ENCODE measurements at regions not wholly inside any gene's neighbourhood (a gene's known extent, or its start where the extent isn't known, plus 50 kb on each side); places are given as distances from the start of the nearest gene placed in this dataset.

DNA sequence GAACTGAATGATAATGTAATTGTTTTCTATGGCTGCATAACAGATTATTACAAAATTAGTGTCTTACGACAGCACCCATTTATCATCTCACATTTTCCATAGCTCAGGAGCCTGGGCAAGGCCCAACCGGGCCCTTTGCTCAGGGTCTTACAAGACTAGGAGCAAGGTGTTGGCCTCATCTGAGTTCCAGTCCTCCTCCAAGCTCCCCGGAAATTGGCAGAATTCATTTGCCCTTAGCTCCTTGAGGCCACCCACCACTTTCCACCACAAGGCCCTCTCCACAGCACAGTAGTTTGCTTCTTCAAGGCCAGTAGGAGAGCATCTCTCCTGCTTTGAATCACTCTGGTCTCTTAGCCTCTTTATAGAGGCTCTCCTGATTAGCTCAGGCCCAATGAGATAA is 89.2 kb upstream of the SALL3 start:
- TF ChIP-seq, protein P1, sequence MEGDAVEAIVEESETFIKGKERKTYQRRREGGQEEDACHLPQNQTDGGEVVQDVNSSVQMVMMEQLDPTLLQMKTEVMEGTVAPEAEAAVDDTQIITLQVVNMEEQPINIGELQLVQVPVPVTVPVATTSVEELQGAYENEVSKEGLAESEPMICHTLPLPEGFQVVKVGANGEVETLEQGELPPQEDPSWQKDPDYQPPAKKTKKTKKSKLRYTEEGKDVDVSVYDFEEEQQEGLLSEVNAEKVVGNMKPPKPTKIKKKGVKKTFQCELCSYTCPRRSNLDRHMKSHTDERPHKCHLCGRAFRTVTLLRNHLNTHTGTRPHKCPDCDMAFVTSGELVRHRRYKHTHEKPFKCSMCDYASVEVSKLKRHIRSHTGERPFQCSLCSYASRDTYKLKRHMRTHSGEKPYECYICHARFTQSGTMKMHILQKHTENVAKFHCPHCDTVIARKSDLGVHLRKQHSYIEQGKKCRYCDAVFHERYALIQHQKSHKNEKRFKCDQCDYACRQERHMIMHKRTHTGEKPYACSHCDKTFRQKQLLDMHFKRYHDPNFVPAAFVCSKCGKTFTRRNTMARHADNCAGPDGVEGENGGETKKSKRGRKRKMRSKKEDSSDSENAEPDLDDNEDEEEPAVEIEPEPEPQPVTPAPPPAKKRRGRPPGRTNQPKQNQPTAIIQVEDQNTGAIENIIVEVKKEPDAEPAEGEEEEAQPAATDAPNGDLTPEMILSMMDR (IDR thresholded peaks at IDR 0.05; ENCODE audit: low read depth, low read length, poor library complexity, severe bottlenecking) = no peak
- TF ChIP-seq EZH2phosphoT487 (IDR thresholded peaks at IDR 0.05; ENCODE audit: borderline replicate concordance, low read length) = no peak
